ENCODE measurements at regions not wholly inside any gene's neighbourhood (a gene's known extent, or its start where the extent isn't known, plus 50 kb on each side); places are given as distances from the start of the nearest gene placed in this dataset.

DNA sequence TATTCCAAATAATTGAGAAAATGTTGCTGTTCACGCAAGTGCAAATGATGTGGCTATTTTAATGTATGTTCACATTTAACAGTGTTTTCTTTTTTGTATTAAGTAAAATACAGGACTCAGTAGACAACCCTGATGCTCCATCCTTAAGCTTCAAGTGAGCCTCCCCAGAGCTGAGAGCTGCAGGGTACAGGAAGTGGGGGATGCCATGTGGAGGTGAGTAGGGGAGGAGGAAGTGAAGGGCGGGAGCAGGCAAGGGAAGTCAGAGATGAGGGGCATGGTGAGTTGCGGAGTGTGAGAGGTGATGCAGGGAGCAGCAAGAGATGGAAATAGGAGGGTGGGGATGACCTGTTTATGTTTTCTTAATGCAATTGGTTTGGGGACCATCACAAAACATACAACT, 711.0 kb downstream of the UQCRFS1 start:
- TF ChIP-seq ESRRA (IDR thresholded peaks at IDR 0.05; ENCODE audit: borderline replicate concordance, low read length), result no peak
- no peak for TF ChIP-seq RCOR1 (IDR thresholded peaks at IDR 0.05; ENCODE audit: low read depth, low read length)
- no peak for TF ChIP-seq EHMT2 (IDR thresholded peaks at IDR 0.05; ENCODE audit: low read depth)
- TF ChIP-seq BHLHE40 (IDR thresholded peaks at IDR 0.05; ENCODE audit: low read depth, low read length), result no peak
- no peak for TF ChIP-seq NPAS2 (CRISPR knock-in tag; IDR thresholded peaks at IDR 0.05; ENCODE audit: borderline replicate concordance)
- TF ChIP-seq CEBPB (IDR thresholded peaks at IDR 0.05), result no peak
- no peak for TF ChIP-seq MAFK (IDR thresholded peaks at IDR 0.05; ENCODE audit: partially characterized antibody)

Measured in A549 (cell line).